ENCODE measurements at regions not wholly inside any gene's neighbourhood (a gene's known extent, or its start where the extent isn't known, plus 50 kb on each side); places are given as distances from the start of the nearest gene placed in this dataset.
"Not testable (repeated sequence)": the region's sequence is repeated elsewhere in the genome, so short reads cannot be mapped to it uniquely, and the experiment has no call there.

GRCh38 chr1:112099979-112100378 lies 110.5 kb upstream of the KCND3 start:
- no peak for DNase-seq (ENCODE audit: low read depth in 2 of 2)

GRCh38 chr1:112105557-112105956 lies 116.1 kb upstream of the KCND3 start:
- DNase-seq (ENCODE audit: low read depth in 2 of 2): no peak

- DNase-seq (ENCODE audit: low read depth in 2 of 2): no peak
These were observed 120.6 kb upstream of the KCND3 start for GRCh38 chr1:112110031-112110430.

GRCh38 chr1:112111734-112112133 lies 122.3 kb upstream of the KCND3 start:
- DNase-seq (ENCODE audit: low read depth in 2 of 2): no peak

GRCh38 chr1:112114540-112114939 lies 125.1 kb upstream of the KCND3 start:
- no peak for DNase-seq (ENCODE audit: low read depth in 2 of 2)

GRCh38 chr1:112126598-112126997 lies 137.1 kb upstream of the KCND3 start:
- no peak for DNase-seq (ENCODE audit: low read depth in 2 of 2)

GRCh38 chr1:112127606-112128005 lies 138.1 kb upstream of the KCND3 start:
- DNase-seq (ENCODE audit: low read depth in 2 of 2): not testable (repeated sequence)

GRCh38 chr1:112133487-112133886 lies 144.0 kb upstream of the KCND3 start:
- DNase-seq (ENCODE audit: low read depth in 2 of 2): no peak

- DNase-seq (ENCODE audit: low read depth in 2 of 2): no peak
These were observed 151.3 kb upstream of the KCND3 start for GRCh38 chr1:112140743-112141142.

- no peak for DNase-seq (ENCODE audit: low read depth in 2 of 2)
These were observed 151.8 kb upstream of the KCND3 start for GRCh38 chr1:112141301-112141700.

- DNase-seq (ENCODE audit: low read depth in 2 of 2): no peak
These were observed 152.5 kb upstream of the KCND3 start for GRCh38 chr1:112141923-112142322.

- no peak for DNase-seq (ENCODE audit: low read depth in 2 of 2)
These were observed 154.5 kb upstream of the KCND3 start for GRCh38 chr1:112143871-112144441.

GRCh38 chr1:112144733-112145426 lies 155.4 kb upstream of the KCND3 start:
- DNase-seq (ENCODE audit: low read depth in 2 of 2): no peak

- DNase-seq (ENCODE audit: low read depth in 2 of 2): no peak
These were observed 156.8 kb upstream of the KCND3 start for GRCh38 chr1:112146201-112146715.

GRCh38 chr1:112160214-112160613 lies 170.7 kb upstream of the KCND3 start:
- DNase-seq (ENCODE audit: low read depth in 2 of 2): not testable (repeated sequence)

- DNase-seq (ENCODE audit: low read depth in 2 of 2): no peak
These were observed 175.9 kb upstream of the KCND3 start for GRCh38 chr1:112165375-112165774.

GRCh38 chr1:112169517-112169916 lies 180.0 kb upstream of the KCND3 start:
- no peak for DNase-seq (ENCODE audit: low read depth in 2 of 2)

- DNase-seq (ENCODE audit: low read depth in 2 of 2): no peak
These were observed 182.9 kb upstream of the KCND3 start for GRCh38 chr1:112172294-112172882.

- DNase-seq (ENCODE audit: low read depth in 2 of 2): no peak
These were observed 187.8 kb upstream of the KCND3 start for GRCh38 chr1:112177314-112177713.

- no peak for DNase-seq (ENCODE audit: low read depth in 2 of 2)
These were observed 199.1 kb upstream of the KCND3 start for GRCh38 chr1:112188611-112189010.

GRCh38 chr1:112196008-112196588 lies 199.9 kb upstream of the CTTNBP2NL start:
- no peak for DNase-seq (ENCODE audit: low read depth in 2 of 2)

GRCh38 chr1:112196731-112197130 lies 199.3 kb upstream of the CTTNBP2NL start:
- no peak for DNase-seq (ENCODE audit: low read depth in 2 of 2)

- DNase-seq (ENCODE audit: low read depth in 2 of 2): no peak
These were observed 186.5 kb upstream of the CTTNBP2NL start for GRCh38 chr1:112209493-112209892.

Data from stimulated activated CD8-positive, alpha-beta memory T cell treated with anti-CD3 and anti-CD28 coated beads, Interleukin-15, amount 100 ng/mL, for 48 hours (primary cell).